Fibroblast of lung (primary cell): ENCODE measurements at regions not wholly inside any gene's neighbourhood (a gene's known extent, or its start where the extent isn't known, plus 50 kb on each side); places are given as distances from the start of the nearest gene placed in this dataset.

Source experiments
- DNase-seq, 2 donors: peaks; one replicate each; pipeline versions ENCODE4 v3.0.0 to v3.0.0-alpha.2; 2010; ENCODE audit warnings: low read depth in 2 of 2
- H2AFZ ChIP-seq: 2 replicates; pipeline ENCODE4 v1.5.1; 2012; ENCODE audit warnings: low read length, control low read depth, inconsistent platforms
- H3K27ac ChIP-seq: 2 replicates; pipeline ENCODE4 v1.5.1; 2011; ENCODE audit warnings: low read length, control low read depth; ENCODE audit not compliant: insufficient read depth
- H3K27me3 ChIP-seq: 2 replicates; pipeline ENCODE4 v1.5.1; 2011; ENCODE audit warnings: mild to moderate bottlenecking, low read length; ENCODE audit not compliant: control insufficient read depth, insufficient read depth
- H3K36me3 ChIP-seq: 2 replicates; pipeline ENCODE4 v1.5.1; 2011; ENCODE audit warnings: low read length; ENCODE audit not compliant: control insufficient read depth, insufficient read depth
- H3K4me1 ChIP-seq: 2 replicates; pipeline ENCODE4 v1.5.1; 2011; ENCODE audit warnings: low read length; ENCODE audit not compliant: control insufficient read depth, insufficient read depth; ENCODE audit errors: extremely low read depth
- H3K4me2 ChIP-seq: 2 replicates; pipeline ENCODE4 v1.5.1; 2011; ENCODE audit warnings: low read length, control low read depth; ENCODE audit not compliant: insufficient read depth; ENCODE audit errors: extremely low read depth
- H3K4me3 ChIP-seq, 4 experiments: fragments of 200-600 bp in 1 of 4; sonication (generic) in 1 of 4; replicated peaks in 1 of 4; 2 replicates each; pipeline ENCODE4 v1.5.1; 2011 to 2016; ENCODE audit warnings: low read length in 4 of 4, low read depth in 3 of 4, mild to moderate bottlenecking in 3 of 4, control low read depth in 2 of 4, inconsistent platforms in 1 of 4, mixed read lengths in 1 of 4; ENCODE audit not compliant: insufficient read depth in 1 of 4; ENCODE audit errors: control extremely low read depth in 1 of 4
- H3K79me2 ChIP-seq: 2 replicates; pipeline ENCODE4 v1.5.1; 2012; ENCODE audit warnings: mild to moderate bottlenecking, low read length, inconsistent platforms; ENCODE audit not compliant: control insufficient read depth, insufficient read depth
- H3K9ac ChIP-seq: 2 replicates; pipeline ENCODE4 v1.5.1; 2011; ENCODE audit warnings: mild to moderate bottlenecking, low read length, control low read depth; ENCODE audit not compliant: insufficient read depth
- H3K9me3 ChIP-seq: 2 replicates; pipeline ENCODE4 v1.5.1; 2012; ENCODE audit warnings: low read depth, low read length; ENCODE audit not compliant: control insufficient read depth, insufficient read depth
- H4K20me1 ChIP-seq: 2 replicates; pipeline ENCODE4 v1.5.1; 2011; ENCODE audit warnings: low read length; ENCODE audit not compliant: control insufficient read depth, insufficient read depth; ENCODE audit errors: extremely low read depth
- CTCF ChIP-seq, 2 donors: IDR thresholded peaks in 1 of 2; conservative IDR thresholded peaks in 1 of 2; 1 replicate in 1 of 2; 2 replicates in 1 of 2; pipeline ENCODE4 v1.5.1; 2011 to 2012; ENCODE audit warnings: low read length in 2 of 2, control low read depth in 1 of 2, inconsistent platforms in 1 of 2, low read depth in 1 of 2, mild to moderate bottlenecking in 1 of 2
- EZH2 ChIP-seq: IDR thresholded peaks from 2 replicates; pipeline ENCODE4 v1.5.1; 2012; ENCODE audit warnings: low read length, control low read depth, mild to moderate bottlenecking; ENCODE audit errors: missing control alignments

- no peaks in the 10 kb centered on the region for H3K4me1 ChIP-seq
- H4K20me1 ChIP-seq: no peaks in the 10 kb centered on the region
- TF ChIP-seq EZH2 (no peak), CTCF (conservative IDR thresholded peaks at IDR 0.05 in 1 of 2, IDR thresholded peaks at IDR 0.05 in 1 of 2; ENCODE audit: low read depth in 1 of 2, low read length in 2 of 2) (no peak)
- H3K9me3 ChIP-seq: no peaks in the 10 kb centered on the region
- H3K36me3 ChIP-seq: no peaks in the 10 kb centered on the region
- H3K27ac ChIP-seq: no peak overlapping the region
- no peak overlapping the region for H3K4me2 ChIP-seq
- H3K4me3 ChIP-seq: no peak overlapping the region
- H3K27me3 ChIP-seq: no peaks in the 10 kb centered on the region
- no peak overlapping the region for H2AFZ ChIP-seq
- DNase-seq: no peak
- no peak overlapping the region for H3K9ac ChIP-seq
- H3K79me2 ChIP-seq: no peaks in the 10 kb centered on the region
Observed at GRCh38 chr18:66160007-66160406, 409.2 kb downstream of the CDH7 start.

- Histone ChIP-seq H4K20me1 (no peaks in the 10 kb centered on the region), H3K4me2 (no peak overlapping the region), H2AFZ (no peak overlapping the region), H3K9me3 (no peaks in the 10 kb centered on the region), H3K27me3 (no peaks in the 10 kb centered on the region), H3K4me1 (no peaks in the 10 kb centered on the region), H3K9ac (no peak overlapping the region), H3K27ac (no peak overlapping the region), H3K4me3 (no peak overlapping the region), H3K79me2 (no peaks in the 10 kb centered on the region), H3K36me3 (no peaks in the 10 kb centered on the region)
- TF ChIP-seq CTCF (conservative IDR thresholded peaks at IDR 0.05 in 1 of 2, IDR thresholded peaks at IDR 0.05 in 1 of 2; ENCODE audit: low read depth in 1 of 2, low read length in 2 of 2): no peak
- no peak for TF ChIP-seq EZH2
- no peak for DNase-seq
Observed at GRCh38 chr18:66159451-66159850, 408.6 kb downstream of the CDH7 start.

GRCh38 chr18:66156946-66157687 lies 406.3 kb downstream of the CDH7 start:
- Histone ChIP-seq H3K27me3 (no peaks in the 10 kb centered on the region), H3K79me2 (no peaks in the 10 kb centered on the region), H3K36me3 (no peaks in the 10 kb centered on the region), H3K9ac (no peak overlapping the region), H3K27ac (no peak overlapping the region), H3K4me1 (no peaks in the 10 kb centered on the region), H3K9me3 (no peaks in the 10 kb centered on the region), H3K4me2 (no peak overlapping the region), H4K20me1 (no peaks in the 10 kb centered on the region), H3K4me3 (no peak overlapping the region), H2AFZ (no peak overlapping the region)
- TF ChIP-seq EZH2 (no peak), CTCF (conservative IDR thresholded peaks at IDR 0.05 in 1 of 2, IDR thresholded peaks at IDR 0.05 in 1 of 2; ENCODE audit: low read depth in 1 of 2, low read length in 2 of 2) (no peak)
- DNase-seq: no peak
